Right atrium auricular region (tissue), 2 donors: ENCODE measurements at regions not wholly inside any gene's neighbourhood (a gene's known extent, or its start where the extent isn't known, plus 50 kb on each side); places are given as distances from the start of the nearest gene placed in this dataset.

Experiments used
- DNase-seq: peaks from one replicate; pipeline ENCODE4 v3.0.0-alpha.2; 2019; ENCODE audit warnings: low spot score
- H3K27ac ChIP-seq, 2 donors: fragments of 200-600 bp; sonication (generic); 1 replicate in 1 of 2; 2 replicates in 1 of 2; pipeline ENCODE4 v1.5.1; 2016 to 2019
- H3K27me3 ChIP-seq, 2 donors: fragments of 200-600 bp; sonication (generic); one replicate each; pipeline versions ENCODE4 v1.5.1 to v1.6.0; 2017 to 2019
- H3K36me3 ChIP-seq: fragments of 200-600 bp; sonication (generic); one replicate; pipeline ENCODE4 v1.5.1; 2016
- H3K4me1 ChIP-seq, 2 donors: fragments of 200-600 bp; sonication (generic); one replicate each; pipeline versions ENCODE4 v1.5.1 to v1.6.0; 2017 to 2019
- H3K4me3 ChIP-seq, 2 donors: fragments of 200-600 bp; sonication (generic); 1 replicate in 1 of 2; 2 replicates in 1 of 2; pipeline ENCODE4 v1.5.1; 2017 to 2019; ENCODE audit warnings: mild to moderate bottlenecking in 1 of 2, moderate library complexity in 1 of 2
- H3K9me3 ChIP-seq, 2 donors: fragments of 200-600 bp; sonication (generic); one replicate each; pipeline ENCODE4 v1.5.1; 2019
- CTCF ChIP-seq, 2 donors: fragments of 200-600 bp; sonication (generic); IDR thresholded peaks; one replicate each; pipeline ENCODE4 v1.5.1; 2019; ENCODE audit warnings: antibody characterized with exemption in 2 of 2

GRCh38 chr6:114534813-114535212 is 192.0 kb upstream of the HS3ST5 start:
- Histone ChIP-seq H3K36me3 (no peaks in the 10 kb centered on the region), H3K9me3 (no peaks in the 10 kb centered on the region), H3K27ac (no peak overlapping the region), H3K4me3 (no peak overlapping the region), H3K4me1 (no peaks in the 10 kb centered on the region), H3K27me3 (no peaks in the 10 kb centered on the region)
- no peak for TF ChIP-seq CTCF (IDR thresholded peaks at IDR 0.05)
- no peak for DNase-seq

- H3K4me1 ChIP-seq, result no peaks in the 10 kb centered on the region
- H3K27me3 ChIP-seq, result no peaks in the 10 kb centered on the region
- no peak for DNase-seq
- H3K4me3 ChIP-seq, result no peak overlapping the region
- TF ChIP-seq CTCF (IDR thresholded peaks at IDR 0.05), result no peak
- no peak overlapping the region for H3K27ac ChIP-seq
- H3K36me3 ChIP-seq, result no peaks in the 10 kb centered on the region
- H3K9me3 ChIP-seq, result no peaks in the 10 kb centered on the region
Measured at GRCh38 chr6:114524081-114524480, 181.3 kb upstream of the HS3ST5 start.

GRCh38 chr6:114523508-114523907 is 180.7 kb upstream of the HS3ST5 start:
- H3K27ac ChIP-seq, result no peak overlapping the region
- no peak for TF ChIP-seq CTCF (IDR thresholded peaks at IDR 0.05)
- DNase-seq, result no peak
- no peaks in the 10 kb centered on the region for H3K27me3 ChIP-seq
- no peaks in the 10 kb centered on the region for H3K9me3 ChIP-seq
- H3K4me3 ChIP-seq, result no peak overlapping the region
- H3K36me3 ChIP-seq, result no peaks in the 10 kb centered on the region
- H3K4me1 ChIP-seq, result no peaks in the 10 kb centered on the region

GRCh38 chr6:114521926-114522325 is 179.1 kb upstream of the HS3ST5 start:
- no peaks in the 10 kb centered on the region for H3K4me1 ChIP-seq
- no peaks in the 10 kb centered on the region for H3K27me3 ChIP-seq
- no peaks in the 10 kb centered on the region for H3K36me3 ChIP-seq
- H3K4me3 ChIP-seq, result no peak overlapping the region
- no peak for TF ChIP-seq CTCF (IDR thresholded peaks at IDR 0.05)
- no peak overlapping the region for H3K27ac ChIP-seq
- no peaks in the 10 kb centered on the region for H3K9me3 ChIP-seq
- DNase-seq, result no peak

- H3K4me3 ChIP-seq, result no peak overlapping the region
- no peak overlapping the region for H3K27ac ChIP-seq
- no peak for TF ChIP-seq CTCF (IDR thresholded peaks at IDR 0.05)
- H3K9me3 ChIP-seq, result no peaks in the 10 kb centered on the region
- H3K4me1 ChIP-seq, result no peaks in the 10 kb centered on the region
- H3K27me3 ChIP-seq, result no peaks in the 10 kb centered on the region
- DNase-seq, result no peak
- no peaks in the 10 kb centered on the region for H3K36me3 ChIP-seq
Measured at GRCh38 chr6:114520976-114521375, 178.2 kb upstream of the HS3ST5 start.

GRCh38 chr6:114514170-114514569 is 171.3 kb upstream of the HS3ST5 start:
- Histone ChIP-seq H3K36me3 (no peaks in the 10 kb centered on the region), H3K27me3 (no peaks in the 10 kb centered on the region), H3K4me1 (no peaks in the 10 kb centered on the region), H3K4me3 (no peak overlapping the region), H3K27ac (no peak overlapping the region), H3K9me3 (no peaks in the 10 kb centered on the region)
- no peak for DNase-seq
- TF ChIP-seq CTCF (IDR thresholded peaks at IDR 0.05), result no peak
